Adipocyte (in vitro differentiated cells): ENCODE measurements at regions not wholly inside any gene's neighbourhood (a gene's known extent, or its start where the extent isn't known, plus 50 kb on each side); places are given as distances from the start of the nearest gene placed in this dataset.

ENCODE experiments used
- DNase-seq: peaks from one replicate; pipeline ENCODE4 v3.0.0-alpha.2; 2015; ENCODE audit warnings: low read depth
- H3K27me3 ChIP-seq: replicated peaks from 2 replicates; pipeline ENCODE4 v1.7.0; 2013; ENCODE audit warnings: mild to moderate bottlenecking, low read length, moderate library complexity; ENCODE audit not compliant: control insufficient read depth, insufficient read depth
- H3K36me3 ChIP-seq: 2 replicates; pipeline ENCODE4 v1.7.0; 2013; ENCODE audit warnings: low read length, mild to moderate bottlenecking, moderate library complexity; ENCODE audit not compliant: control insufficient read depth, insufficient read depth, severe bottlenecking
- H3K4me1 ChIP-seq: 2 replicates; pipeline ENCODE4 v1.7.0; 2013; ENCODE audit warnings: mild to moderate bottlenecking, low read length, moderate library complexity; ENCODE audit not compliant: control insufficient read depth, insufficient read depth
- H3K4me3 ChIP-seq: 2 replicates; pipeline ENCODE4 v1.7.0; 2013; ENCODE audit warnings: mild to moderate bottlenecking, low read length, moderate library complexity
- H3K9ac ChIP-seq: 2 replicates; pipeline ENCODE4 v1.7.0; 2013; ENCODE audit warnings: mild to moderate bottlenecking, low read length, moderate library complexity
- H3K9me3 ChIP-seq: 2 replicates; pipeline ENCODE4 v1.7.0; 2013; ENCODE audit warnings: mild to moderate bottlenecking, low read length, moderate library complexity; ENCODE audit not compliant: control insufficient read depth

DNA sequence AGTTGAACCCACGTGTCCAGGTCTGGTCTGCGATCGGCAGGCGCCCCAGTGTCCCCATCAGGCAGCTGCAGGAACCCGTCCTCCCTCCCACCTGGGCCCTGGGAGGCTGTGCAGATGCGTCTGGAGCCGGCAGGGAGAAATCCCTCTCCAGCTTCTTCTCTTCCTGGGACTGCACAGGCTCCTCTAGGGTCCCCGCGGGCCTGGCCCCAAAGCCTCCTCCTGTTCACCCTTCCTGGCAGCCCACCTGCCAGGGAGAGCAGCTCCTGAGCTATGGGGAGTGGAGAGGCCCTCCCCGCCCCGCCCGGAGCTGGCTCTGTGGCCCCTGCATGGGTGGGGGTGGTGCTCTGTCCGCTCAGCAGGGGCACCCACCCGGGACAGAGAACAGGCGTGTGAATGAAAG lies 179.2 kb upstream of the ALKAL2 start:
- Histone ChIP-seq H3K27me3 (peaks cover 30% of the 10 kb centered on the region), H3K4me3 (no peak overlapping the region), H3K4me1 (no peaks in the 10 kb centered on the region), H3K9ac (no peak overlapping the region), H3K9me3 (no peaks in the 10 kb centered on the region), H3K36me3 (no peaks in the 10 kb centered on the region)
- DNase-seq, result no peak

DNA sequence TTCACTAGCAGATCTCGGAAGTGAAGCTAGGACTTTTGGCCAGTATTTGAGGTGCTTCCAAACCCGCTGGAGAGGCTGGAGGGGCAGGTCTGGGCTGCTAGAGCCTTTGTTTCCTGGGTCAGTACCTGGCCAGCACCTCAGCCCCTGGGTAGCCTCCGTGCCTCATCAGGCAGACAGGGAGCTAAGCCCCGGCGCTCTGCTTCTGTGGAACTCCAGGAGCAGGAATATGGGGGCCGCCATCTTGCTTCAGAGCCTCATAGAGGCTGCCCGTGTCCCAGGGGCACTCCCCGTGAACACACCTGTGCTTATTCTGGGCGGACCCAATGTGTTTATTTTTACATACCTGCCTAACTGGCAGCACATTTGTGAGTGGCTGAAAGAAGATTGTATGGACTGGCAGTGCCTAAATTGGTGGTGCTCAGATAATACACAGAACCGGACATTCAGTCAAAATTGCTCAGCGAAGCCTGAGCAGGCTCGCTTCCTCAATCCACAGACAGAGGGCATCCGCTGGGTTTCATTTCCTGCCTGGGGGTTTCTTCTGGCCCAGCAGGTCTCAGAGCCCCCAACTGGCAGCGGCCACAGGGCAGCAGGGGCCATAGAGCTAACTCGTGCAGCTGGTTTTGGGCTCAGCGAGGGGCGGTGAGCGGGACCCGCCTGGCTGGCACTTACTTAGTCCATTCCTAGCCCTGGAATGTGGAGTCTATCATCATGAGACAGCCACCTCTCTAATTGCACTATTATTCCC lies 176.8 kb upstream of the ALKAL2 start:
- H3K27me3 ChIP-seq, result peaks cover 33% of the 10 kb centered on the region
- peaks cover 5% of the 10 kb centered on the region for H3K4me1 ChIP-seq
- H3K36me3 ChIP-seq, result no peaks in the 10 kb centered on the region
- no peak overlapping the region for H3K9ac ChIP-seq
- no peak overlapping the region for H3K4me3 ChIP-seq
- DNase-seq, result no peak
- H3K9me3 ChIP-seq, result no peaks in the 10 kb centered on the region

DNA sequence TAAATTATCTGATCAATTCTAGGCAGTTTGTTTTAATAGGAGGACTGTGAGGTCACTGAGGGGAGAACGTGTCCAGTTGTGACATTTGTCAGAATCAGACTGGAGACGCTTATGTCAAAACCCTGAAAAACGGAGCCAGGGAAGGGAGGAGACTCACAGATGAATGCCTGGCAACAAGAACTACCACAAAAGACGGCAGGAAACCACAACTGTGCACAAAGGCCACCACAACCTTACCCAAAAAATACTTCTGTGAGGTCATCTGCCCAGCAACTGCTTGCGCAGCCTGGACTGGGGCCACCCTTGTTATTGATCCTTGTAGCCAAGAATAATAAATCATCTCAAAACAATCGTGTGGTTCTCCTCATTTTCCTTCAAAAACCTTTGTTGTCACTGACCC lies 173.0 kb upstream of the ALKAL2 start:
- Histone ChIP-seq H3K36me3 (no peaks in the 10 kb centered on the region), H3K27me3 (peaks cover 21% of the 10 kb centered on the region), H3K9ac (no peak overlapping the region), H3K4me1 (peaks cover 5% of the 10 kb centered on the region), H3K4me3 (no peak overlapping the region), H3K9me3 (no peaks in the 10 kb centered on the region)
- no peak for DNase-seq

DNA sequence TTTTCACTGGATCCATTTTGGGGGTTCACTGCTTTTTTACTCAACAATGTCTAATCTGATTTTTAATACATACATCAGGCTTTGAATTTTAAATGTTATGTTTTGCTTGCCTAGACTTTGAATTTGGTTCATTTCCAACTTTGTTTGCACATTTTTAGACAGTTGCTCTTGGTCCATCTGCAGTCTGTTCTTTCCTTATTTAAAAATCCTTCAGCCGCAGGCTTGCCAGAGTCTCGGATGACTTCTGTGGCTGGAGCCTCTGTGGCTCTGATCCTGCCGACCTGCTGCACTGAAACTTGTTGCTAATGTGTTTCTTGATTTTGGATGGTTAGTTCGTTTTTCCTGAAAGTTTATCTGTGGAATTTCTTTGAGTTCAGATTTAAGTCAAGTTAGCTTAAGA lies 172.0 kb upstream of the ALKAL2 start:
- Histone ChIP-seq H3K4me3 (no peak overlapping the region), H3K36me3 (no peaks in the 10 kb centered on the region), H3K4me1 (peaks cover 5% of the 10 kb centered on the region), H3K9me3 (no peaks in the 10 kb centered on the region), H3K9ac (no peak overlapping the region), H3K27me3 (peaks cover 27% of the 10 kb centered on the region)
- no peak for DNase-seq

DNA sequence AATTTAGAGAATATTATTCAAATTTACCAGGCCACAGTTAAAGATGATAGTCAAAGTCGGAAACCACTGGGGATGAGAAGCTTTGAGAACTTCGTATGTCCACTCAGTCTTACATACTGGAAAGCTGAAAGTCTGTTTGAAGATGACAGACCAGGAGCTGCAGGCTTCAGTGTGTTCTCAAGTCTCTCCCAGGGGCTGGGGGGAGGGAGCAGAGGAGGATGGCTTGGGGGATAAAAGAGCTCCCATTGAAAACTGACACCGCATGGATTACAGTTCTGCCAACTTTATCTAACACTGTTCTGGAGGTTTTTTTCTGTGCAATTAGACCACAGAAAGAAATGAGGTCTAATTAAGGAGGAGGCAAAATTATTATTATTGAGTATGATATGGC lies 170.5 kb upstream of the ALKAL2 start:
- peaks cover 5% of the 10 kb centered on the region for H3K4me1 ChIP-seq
- no peaks in the 10 kb centered on the region for H3K9me3 ChIP-seq
- H3K36me3 ChIP-seq, result no peaks in the 10 kb centered on the region
- H3K27me3 ChIP-seq, result peaks cover 28% of the 10 kb centered on the region
- DNase-seq, result no peak
- H3K9ac ChIP-seq, result no peak overlapping the region
- H3K4me3 ChIP-seq, result no peak overlapping the region

DNA sequence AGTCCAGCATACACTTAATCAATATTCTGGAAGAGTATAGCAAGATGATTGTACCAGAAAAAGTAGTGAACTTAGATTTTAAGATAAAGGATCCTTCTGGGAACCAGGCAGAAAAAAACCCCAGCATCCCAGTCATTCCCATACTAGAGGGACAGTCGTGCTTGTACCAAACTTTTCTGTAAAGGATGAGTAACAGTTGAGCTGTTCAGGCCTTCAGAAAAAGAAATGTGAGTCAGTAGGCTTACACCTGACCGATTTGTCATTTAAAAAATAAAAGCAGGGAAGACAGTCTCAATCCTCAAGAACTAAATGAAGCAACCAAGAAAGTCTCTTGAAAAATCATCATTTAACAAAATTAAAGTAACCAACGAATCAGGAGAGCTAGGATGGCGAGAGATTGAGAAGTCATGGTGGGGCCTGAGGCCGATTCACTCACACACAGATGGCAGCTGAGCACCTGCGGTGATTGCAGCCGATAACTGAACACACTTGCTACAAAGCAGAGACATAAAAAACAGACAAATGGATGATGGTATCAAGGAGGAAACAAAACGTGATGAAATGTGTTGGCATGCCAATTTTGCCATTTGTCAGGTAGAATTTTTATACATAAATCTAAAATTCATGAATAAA lies 170.0 kb upstream of the ALKAL2 start:
- Histone ChIP-seq H3K4me3 (no peak overlapping the region), H3K36me3 (no peaks in the 10 kb centered on the region), H3K9ac (no peak overlapping the region), H3K9me3 (no peaks in the 10 kb centered on the region), H3K4me1 (peaks cover 5% of the 10 kb centered on the region), H3K27me3 (peaks cover 28% of the 10 kb centered on the region)
- no peak for DNase-seq

DNA sequence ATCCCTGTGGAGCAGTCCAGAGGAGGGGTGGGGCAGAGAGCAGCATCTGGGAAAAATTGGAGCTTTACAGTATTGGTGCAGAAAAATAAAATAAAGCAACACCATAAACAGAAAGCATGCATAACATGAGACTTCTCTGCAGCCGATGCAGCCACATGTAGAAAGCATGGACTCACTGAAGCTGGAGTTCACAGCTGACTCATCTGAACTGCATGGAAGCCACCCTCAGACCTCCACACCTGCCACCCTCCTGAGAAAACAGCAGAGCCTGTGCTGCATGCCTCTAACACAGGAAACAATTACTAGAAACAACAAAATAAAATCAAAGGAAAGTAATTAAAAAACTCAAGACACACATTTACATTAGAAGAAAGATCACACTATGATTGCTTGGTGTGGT lies 169.4 kb upstream of the ALKAL2 start:
- no peak for DNase-seq
- no peak overlapping the region for H3K4me3 ChIP-seq

DNA sequence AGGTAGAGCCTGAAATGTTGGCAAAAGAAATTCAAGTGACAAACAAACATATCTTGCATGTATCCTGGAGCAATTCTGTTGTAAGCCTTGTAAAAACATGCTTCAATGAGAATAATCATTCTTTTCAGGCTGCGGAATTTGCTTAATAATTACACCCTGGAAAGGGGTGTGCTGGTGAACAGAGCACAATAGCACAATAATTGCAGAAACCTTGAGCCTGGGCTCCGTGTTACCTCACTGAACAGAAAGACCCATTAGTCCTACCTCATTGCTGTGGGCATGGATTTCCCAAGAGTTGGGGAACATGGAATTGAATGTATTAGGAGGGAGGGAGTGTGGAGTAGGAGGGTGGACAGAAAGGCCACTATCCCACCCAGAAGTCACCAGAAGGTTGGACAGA lies 168.0 kb upstream of the ALKAL2 start:
- Histone ChIP-seq H3K27me3 (peaks cover 23% of the 10 kb centered on the region), H3K9me3 (no peaks in the 10 kb centered on the region), H3K9ac (no peak overlapping the region), H3K4me1 (peaks cover 2% of the 10 kb centered on the region), H3K4me3 (no peak overlapping the region), H3K36me3 (no peaks in the 10 kb centered on the region)
- no peak for DNase-seq

More for the DNA sequence above, 169.4 kb upstream of the ALKAL2 start:
- Histone ChIP-seq H3K36me3 (no peaks in the 10 kb centered on the region), H3K4me1 (peaks cover 5% of the 10 kb centered on the region), H3K9me3 (no peaks in the 10 kb centered on the region), H3K27me3 (peaks cover 28% of the 10 kb centered on the region), H3K9ac (no peak overlapping the region)

DNA sequence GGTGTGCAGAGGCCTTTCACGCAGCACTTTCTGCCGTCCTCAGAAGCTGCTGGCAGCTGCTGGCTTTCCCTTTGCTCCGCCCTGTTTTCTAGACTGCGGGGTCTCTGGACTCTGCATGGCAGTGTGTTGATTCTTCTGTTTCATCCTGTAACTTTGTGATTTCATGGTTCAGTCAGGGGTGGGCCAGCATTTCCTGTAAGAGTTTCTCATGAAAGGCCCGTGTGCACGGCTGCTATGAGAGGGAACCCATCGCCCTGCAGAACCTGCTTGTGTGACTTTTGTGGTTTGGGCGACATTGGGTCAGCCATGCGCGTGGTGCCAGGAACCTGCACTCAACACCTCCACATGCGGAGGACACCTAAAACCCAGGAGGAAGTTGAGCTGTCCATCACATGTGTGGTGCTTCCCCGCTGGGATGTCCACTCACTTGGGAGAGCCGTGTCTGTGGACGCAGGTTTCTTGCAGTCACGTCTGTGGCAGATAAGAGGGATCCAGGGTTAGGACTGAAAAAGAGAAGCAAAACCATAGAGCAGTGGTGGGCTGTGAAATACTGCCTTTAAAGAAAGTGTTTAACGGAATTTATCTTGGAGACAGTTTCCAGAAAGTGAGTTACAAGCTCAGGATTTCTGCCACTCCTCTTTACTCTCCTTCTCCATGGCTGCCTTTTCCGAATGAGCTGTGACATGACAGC lies 167.3 kb upstream of the ALKAL2 start:
- H3K9me3 ChIP-seq, result no peaks in the 10 kb centered on the region
- peaks cover 16% of the 10 kb centered on the region for H3K27me3 ChIP-seq
- no peaks in the 10 kb centered on the region for H3K36me3 ChIP-seq
- no peak overlapping the region for H3K4me3 ChIP-seq
- no peak for DNase-seq
- no peaks in the 10 kb centered on the region for H3K4me1 ChIP-seq
- H3K9ac ChIP-seq, result no peak overlapping the region

DNA sequence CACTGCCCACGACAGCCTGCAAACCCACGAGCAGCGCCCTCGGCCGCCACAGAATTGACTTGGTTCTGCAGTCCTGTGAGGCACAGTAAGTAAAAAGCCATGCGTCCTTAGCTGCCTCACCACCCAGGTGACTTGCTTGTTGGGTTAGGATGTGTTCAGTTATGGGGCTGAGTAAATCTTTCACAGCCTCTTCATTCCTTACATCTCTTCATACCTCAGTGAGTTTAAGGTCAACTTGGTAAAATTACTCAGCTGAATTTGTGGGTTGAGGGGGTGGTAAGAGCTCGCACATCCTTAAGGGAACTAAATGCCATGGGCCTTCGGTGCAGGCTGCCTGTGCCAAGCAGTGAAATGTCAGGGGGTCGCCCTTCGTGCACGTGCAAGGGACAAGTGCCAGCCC lies 165.2 kb upstream of the ALKAL2 start:
- Histone ChIP-seq H3K4me3 (no peak overlapping the region), H3K9ac (no peak overlapping the region), H3K27me3 (peaks cover 22% of the 10 kb centered on the region), H3K9me3 (no peaks in the 10 kb centered on the region), H3K36me3 (no peaks in the 10 kb centered on the region), H3K4me1 (no peaks in the 10 kb centered on the region)
- DNase-seq, result no peak

DNA sequence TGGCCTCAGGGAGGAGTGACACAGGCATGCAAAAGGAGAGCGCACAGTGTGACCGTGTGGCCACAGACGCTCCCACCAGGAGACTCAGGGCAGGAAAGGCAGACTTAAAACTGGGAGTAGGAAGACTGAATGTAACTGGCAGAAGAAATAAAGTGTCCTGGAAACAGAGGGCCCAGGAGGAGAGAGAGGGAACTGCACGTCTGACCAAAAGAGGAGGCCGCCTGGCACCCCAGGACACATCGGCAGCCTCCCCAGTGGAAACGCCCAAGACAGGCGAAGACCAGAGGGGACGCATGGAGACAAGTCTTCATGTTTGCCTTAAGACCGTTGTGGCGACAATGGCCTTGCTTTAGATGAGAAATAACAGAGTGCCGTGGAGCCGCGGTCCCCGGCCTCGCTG lies 163.6 kb upstream of the ALKAL2 start:
- Histone ChIP-seq H3K4me1 (no peaks in the 10 kb centered on the region), H3K27me3 (peaks cover 20% of the 10 kb centered on the region), H3K9ac (no peak overlapping the region), H3K36me3 (no peaks in the 10 kb centered on the region), H3K4me3 (no peak overlapping the region), H3K9me3 (no peaks in the 10 kb centered on the region)
- DNase-seq, result no peak
